DMS79 treated with DMSO at 0.1 percent for 48 hours (cell line): ENCODE measurements at regions not wholly inside any gene's neighbourhood (a gene's known extent, or its start where the extent isn't known, plus 50 kb on each side); places are given as distances from the start of the nearest gene placed in this dataset.

Experiments
- DNase-seq: peaks from one replicate; lab custom pipeline; 2025; lab: John Stamatoyannopoulos, UW

- no peak for DNase-seq
Observed at GRCh38 chr2:120607506-120607905, 128.2 kb upstream of the GLI2 start.

DNA sequence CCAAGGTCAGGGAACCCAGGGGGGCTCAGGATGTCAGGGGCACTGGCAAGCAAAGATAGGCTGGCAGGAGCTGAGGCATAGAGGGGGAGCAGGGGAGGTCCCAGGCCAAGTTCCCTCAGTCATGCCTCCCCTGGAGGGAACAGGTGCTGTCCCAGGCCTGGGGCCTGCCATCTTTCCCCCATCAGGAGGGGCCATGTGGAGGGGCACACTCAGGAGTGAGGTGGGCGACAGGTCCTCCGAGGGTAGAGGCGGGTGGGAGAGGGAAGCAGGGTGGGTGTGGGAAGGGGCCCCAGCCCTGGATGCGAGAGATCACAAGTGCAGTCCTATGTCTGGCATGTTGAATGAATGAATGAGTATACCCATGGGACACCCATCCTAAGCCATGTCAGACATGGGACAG, 127.7 kb upstream of the GLI2 start:
- DNase-seq: no peak

- DNase-seq: no peak
Observed at GRCh38 chr2:120609826-120610395, 125.8 kb upstream of the GLI2 start.

- DNase-seq: no peak
Observed at GRCh38 chr2:120611016-120611415, 124.7 kb upstream of the GLI2 start.

DNA sequence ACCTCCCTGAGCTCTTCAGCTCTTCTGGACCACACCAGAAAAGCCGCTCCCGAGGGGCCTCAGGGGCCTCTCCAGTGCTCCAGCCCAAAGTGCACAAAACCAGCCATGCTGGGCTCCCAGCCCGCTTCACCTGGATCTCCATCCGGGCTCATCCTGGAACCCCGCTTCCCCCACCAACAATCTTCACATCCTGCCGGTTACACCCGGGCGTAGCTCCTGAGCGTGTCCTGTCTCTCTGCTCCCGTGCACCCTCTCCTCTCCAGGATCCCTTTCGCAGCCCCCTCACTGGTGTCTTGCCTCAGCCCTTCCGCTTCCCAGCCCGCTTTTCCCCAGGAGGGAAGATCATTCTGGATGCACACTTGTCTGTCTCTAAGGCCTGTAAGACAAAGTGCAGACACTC, 123.7 kb upstream of the GLI2 start:
- DNase-seq: no peak

DNA sequence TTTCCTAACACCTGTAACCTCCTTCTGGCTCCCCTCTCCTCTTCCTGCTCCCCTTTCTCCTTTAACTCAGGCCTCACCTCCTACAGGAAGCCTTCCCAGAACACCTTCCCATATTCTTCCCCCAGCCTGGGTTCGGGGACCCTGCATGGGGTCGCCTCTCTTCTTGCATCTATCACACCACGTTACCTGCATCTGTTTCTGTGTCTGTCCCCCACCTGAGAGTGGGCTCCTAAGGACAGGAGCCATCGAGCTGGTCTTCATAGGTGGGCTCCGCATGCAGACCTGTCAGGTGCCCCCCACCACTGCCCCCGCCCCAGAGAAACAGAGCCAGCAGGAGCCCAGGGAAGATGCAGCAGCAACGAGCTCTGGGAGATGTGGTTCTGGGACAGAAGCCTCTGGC, 123.2 kb upstream of the GLI2 start:
- DNase-seq: no peak

- no peak for DNase-seq
Observed at GRCh38 chr2:120612931-120613330, 122.7 kb upstream of the GLI2 start.

DNA sequence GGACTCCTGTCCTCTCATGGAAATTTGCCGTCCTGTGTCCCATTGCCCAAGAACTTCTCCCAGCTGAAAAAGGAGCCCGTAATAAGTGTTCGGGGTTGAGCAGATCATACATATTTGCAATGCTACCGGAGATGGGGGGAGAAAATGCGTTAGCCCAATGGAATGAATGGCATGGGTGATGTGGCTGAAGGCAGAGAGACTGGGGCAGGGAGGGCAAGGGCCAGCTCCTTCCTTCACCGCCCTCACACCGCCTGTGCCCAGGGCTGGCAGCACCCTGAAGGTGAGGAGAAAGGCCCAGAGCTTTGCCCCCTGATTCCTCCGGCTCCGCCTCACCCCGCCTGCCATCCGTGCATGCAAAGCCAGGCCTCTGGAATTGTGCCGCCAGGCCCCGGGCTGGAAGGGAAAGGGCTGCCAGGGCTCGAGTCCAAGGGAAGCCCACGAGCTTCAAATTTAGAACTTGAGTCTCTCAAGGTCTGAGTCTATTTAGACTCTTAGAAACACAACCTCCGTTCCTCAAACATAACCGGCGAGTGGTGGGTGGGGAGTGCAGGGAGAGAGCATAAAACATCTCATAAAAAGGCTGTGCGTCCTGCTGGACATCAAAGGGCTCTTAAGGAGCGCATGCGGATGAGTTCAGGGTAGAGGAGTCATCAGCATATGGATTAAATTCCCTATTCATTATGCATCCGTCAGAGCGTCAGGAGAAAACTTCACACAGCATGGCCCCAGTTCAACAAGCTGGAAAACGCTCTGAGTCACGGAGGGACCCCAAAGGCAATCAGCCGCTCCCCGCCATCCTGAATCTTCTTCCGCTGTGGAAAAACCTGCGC, 121.7 kb upstream of the GLI2 start:
- no peak for DNase-seq

DNA sequence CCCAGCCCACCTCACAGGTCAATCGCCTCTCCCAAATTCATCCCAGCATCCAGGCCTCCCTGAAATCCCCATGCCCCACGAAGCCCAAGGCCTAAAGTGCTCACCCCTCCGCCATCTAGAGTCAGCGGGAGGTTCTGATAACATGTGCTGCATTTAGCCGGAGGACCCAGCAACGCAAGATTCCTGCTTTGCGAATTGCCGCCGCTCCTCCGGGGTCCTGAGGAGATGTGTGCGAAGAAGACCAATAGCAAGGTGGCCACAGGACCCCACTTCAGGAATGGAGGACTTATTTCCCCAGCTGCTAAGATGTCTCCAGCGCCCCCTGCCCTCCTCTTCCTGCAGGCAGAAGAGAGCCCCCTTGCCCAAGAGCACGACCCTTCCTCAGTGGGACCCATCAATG, 120.8 kb upstream of the GLI2 start:
- no peak for DNase-seq

DNA sequence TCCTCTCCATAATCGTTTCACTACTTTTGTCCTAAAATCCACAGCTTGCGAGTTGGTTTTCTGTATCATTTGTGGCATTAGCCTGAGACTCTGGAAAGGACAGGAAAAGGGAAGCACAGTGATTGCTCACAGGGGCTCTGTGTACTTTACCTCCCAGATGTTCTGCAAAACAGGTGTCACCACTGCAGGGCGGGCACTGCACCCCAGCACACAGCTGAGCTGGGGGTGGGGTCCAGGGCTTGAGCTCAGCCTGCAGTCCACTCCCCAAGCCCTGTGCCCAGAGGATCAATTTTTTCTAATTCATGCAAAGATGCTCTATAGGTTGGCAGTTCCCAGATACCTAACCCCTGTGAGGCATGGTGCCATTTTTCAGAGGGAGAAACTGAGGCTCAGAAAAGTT, 119.4 kb upstream of the GLI2 start:
- DNase-seq: no peak

DNA sequence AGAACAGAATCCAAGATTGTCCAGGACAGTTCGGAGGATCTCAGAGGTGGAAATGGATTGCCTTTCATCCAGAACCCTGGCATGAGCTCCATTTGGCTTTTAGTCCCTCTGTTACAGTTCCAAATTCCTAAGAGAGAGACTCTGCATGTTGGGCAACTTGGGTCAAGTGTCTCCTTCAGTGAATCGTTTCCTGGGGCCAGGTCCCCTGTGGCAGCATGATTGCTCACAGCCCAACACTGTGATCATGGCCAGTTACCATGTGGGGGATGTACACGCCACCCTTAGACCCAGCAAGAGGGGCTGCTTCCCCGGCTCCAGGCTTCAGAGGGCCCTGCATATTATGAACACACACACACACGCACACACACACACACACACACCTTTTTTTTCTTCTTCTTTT, 118.6 kb upstream of the GLI2 start:
- DNase-seq: no peak

DNA sequence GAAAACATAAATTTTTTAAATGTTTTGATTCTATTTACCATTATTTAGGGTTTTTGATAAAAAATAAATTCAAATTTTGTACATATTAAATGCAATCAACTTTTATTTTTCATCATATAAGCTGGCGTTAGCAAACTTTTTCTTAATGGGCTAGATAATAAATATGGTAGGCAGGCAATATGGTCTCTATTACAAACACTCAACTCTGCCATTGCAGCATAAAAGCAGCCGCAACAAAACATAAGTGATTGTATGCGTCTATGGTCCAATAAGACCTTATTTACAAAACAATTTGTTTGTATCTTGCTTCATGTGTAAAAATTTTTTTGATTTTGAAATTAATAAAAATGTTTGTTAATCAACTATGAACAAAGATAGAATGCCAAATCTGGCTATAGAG, 116.8 kb upstream of the GLI2 start:
- no peak for DNase-seq

DNA sequence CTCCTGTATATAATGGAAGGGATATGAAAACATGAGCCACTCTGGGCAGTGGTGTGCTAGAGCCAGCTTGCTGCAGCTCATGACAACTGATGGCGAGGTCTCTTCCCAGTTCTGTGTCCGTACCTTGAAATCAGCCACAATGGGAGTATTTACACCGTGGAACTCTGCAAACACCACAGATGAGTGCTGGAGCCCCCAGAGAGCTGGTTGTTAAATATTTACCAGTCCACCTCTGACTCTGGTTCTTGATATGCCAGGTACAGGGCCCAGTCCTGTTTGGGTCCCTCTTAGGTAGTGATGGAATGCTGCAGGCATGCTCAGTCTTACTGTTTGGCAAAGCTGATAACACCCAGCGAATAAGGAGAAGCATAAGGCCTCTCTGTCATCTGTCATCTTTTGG, 116.1 kb upstream of the GLI2 start:
- no peak for DNase-seq

DNA sequence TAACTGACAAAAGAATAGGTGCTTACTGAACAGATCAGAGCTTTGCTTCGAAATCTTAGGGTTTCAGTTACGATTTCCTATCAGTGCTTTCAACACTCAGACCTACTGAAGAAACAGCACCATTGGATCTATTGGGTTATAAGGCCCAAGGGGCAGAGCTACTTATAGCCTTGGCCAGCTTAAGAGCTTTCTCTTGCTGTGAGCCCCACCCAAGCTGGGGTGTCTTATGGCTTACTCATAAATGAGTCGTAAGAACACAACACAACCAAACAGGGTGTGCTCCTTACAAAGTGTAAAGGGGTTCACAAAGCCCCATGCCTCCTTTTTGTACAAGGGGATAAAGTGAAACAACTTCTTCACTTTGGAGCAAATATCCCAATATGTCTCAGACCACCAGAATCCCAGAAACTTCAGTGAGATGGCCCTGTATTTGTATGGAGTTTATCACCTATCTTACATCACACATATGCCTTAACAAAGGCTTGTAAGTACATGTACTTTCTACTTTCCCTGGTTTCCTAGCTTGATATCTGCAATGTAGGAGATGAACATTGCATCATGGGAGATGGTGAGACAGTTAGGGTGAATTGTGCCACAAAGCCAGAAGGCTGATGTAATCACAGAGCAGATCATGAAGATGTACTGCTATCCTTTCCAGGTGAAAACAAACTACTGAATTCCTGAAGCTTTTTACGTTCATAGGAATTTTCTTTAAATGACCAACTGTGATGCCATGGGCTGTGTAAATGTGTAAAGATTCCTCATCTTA, 115.5 kb upstream of the GLI2 start:
- DNase-seq: no peak

- DNase-seq: no peak
Observed at GRCh38 chr2:120622159-120622869, 113.4 kb upstream of the GLI2 start.

GRCh38 chr2:120622886-120623753, 112.5 kb upstream of the GLI2 start:
- DNase-seq: no peak

GRCh38 chr2:120624061-120624737, 111.5 kb upstream of the GLI2 start:
- DNase-seq: no peak

GRCh38 chr2:120624738-120625446, 110.8 kb upstream of the GLI2 start:
- no peak for DNase-seq

DNA sequence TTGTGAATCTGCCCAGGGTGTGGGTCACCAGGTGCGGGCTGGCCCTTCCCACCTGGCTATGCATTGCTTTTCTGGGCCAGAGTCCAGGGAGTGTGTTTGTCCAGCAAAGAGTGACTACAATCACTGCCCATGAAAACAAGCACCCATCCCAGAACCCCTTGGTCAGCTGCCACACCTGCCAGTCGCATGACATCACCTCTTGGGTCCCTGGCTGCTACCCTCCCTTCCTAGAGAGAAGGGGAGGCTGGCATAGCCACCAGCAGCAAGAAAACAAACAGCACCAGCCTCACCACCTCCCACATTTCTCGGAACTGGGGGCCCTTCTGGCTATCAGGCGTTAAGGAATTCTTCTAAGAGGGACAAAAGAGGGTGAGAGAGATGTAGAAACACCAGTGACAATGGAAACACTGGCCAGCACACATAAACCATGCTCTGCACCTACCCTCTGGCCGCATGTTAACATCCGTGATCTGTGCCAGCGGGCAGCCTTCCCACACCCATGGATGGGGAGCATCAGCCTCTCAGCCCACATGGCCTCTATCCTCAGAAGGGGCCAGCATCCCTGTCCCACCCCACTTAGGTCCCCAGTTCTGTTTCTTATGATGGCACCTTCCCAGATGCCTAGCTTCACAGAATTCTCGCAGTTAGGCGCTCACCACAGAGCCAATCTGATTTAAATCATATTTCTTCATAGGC, 109.7 kb upstream of the GLI2 start:
- DNase-seq: peak; percentile 23

GRCh38 chr2:120626566-120626965, 109.1 kb upstream of the GLI2 start:
- DNase-seq: no peak
